A673 (cell line): ENCODE measurements at regions not wholly inside any gene's neighbourhood (a gene's known extent, or its start where the extent isn't known, plus 50 kb on each side); places are given as distances from the start of the nearest gene placed in this dataset.

Source experiments
- CTCF ChIP-seq: fragments of 300-800, 200-600 bp; sonication (generic); conservative IDR thresholded peaks from 2 replicates; pipeline ENCODE4 v1.5.1; 2017; ENCODE audit warnings: low read depth, mild to moderate bottlenecking, antibody characterized with exemption, low read length, moderate library complexity, mixed read lengths
- EZH2 ChIP-seq: fragments of 200-600 bp; sonication (generic); IDR thresholded peaks from 2 replicates; pipeline ENCODE4 v1.6.1; 2017; ENCODE audit warnings: borderline replicate concordance, low read depth, mild to moderate bottlenecking, mixed read lengths, antibody characterized with exemption, low read length; ENCODE audit not compliant: poor library complexity, severe bottlenecking

- TF ChIP-seq EZH2 (no peak), CTCF (no peak)
Observed at GRCh38 chr13:64684685-64685431, 2545.3 kb downstream of the PCDH9 start.
